ENCODE measurements at regions not wholly inside any gene's neighbourhood (a gene's known extent, or its start where the extent isn't known, plus 50 kb on each side); places are given as distances from the start of the nearest gene placed in this dataset.

GRCh38 chr4:43223820-43224219 lies 331.3 kb downstream of the GRXCR1 start (continued):
- TF ChIP-seq ZFP3 (tag by site-specific recombination; IDR thresholded peaks at IDR 0.05; ENCODE audit: low read depth) = no peak
- no peak for TF ChIP-seq ZSCAN18 (tag by site-specific recombination; IDR thresholded peaks at IDR 0.05)
- no peak for TF ChIP-seq ZFHX2 (tag by site-specific recombination; conservative IDR thresholded peaks at IDR 0.05)
- TF ChIP-seq ZEB2 (tag by site-specific recombination; IDR thresholded peaks at IDR 0.05) = no peak
- no peak for TF ChIP-seq BCL6B (tag by site-specific recombination; IDR thresholded peaks at IDR 0.05)
- TF ChIP-seq ZNF148 (tag by site-specific recombination; IDR thresholded peaks at IDR 0.05; ENCODE audit: borderline replicate concordance) = no peak

GRCh38 chr4:43224559-43224958 lies 332.0 kb downstream of the GRXCR1 start:
- no peak for TF ChIP-seq HOXC10 (CRISPR knock-in tag; IDR thresholded peaks at IDR 0.05)
- TF ChIP-seq IKZF3 (tag by site-specific recombination; IDR thresholded peaks at IDR 0.05) = no peak
- TF ChIP-seq ZNF416 (tag by site-specific recombination; IDR thresholded peaks at IDR 0.05) = no peak
- TF ChIP-seq ZNF707 (tag by site-specific recombination; IDR thresholded peaks at IDR 0.05) = no peak
- no peak for TF ChIP-seq RBAK (tag by site-specific recombination; IDR thresholded peaks at IDR 0.05)
- no peak for TF ChIP-seq ZNF354C (tag by site-specific recombination; IDR thresholded peaks at IDR 0.05; ENCODE audit: borderline replicate concordance, low read depth)
- TF ChIP-seq BCL11A (tag by site-specific recombination; IDR thresholded peaks at IDR 0.05; ENCODE audit: low read depth) = no peak
- TF ChIP-seq MEIS1 (CRISPR knock-in tag; IDR thresholded peaks at IDR 0.05; ENCODE audit: borderline replicate concordance) = no peak
- no peak for TF ChIP-seq ZNF571 (tag by site-specific recombination; IDR thresholded peaks at IDR 0.05)
- no peak for TF ChIP-seq ZNF513 (tag by site-specific recombination; IDR thresholded peaks at IDR 0.05)
- TF ChIP-seq REPIN1 (tag by site-specific recombination; IDR thresholded peaks at IDR 0.05; ENCODE audit: low read depth) = no peak
- no peak for TF ChIP-seq ZFP69B (tag by site-specific recombination; IDR thresholded peaks at IDR 0.05)
- TF ChIP-seq GFI1B (tag by site-specific recombination; IDR thresholded peaks at IDR 0.05) = no peak
- TF ChIP-seq ZNF335 (tag by site-specific recombination; conservative IDR thresholded peaks at IDR 0.05) = no peak
- no peak for TF ChIP-seq ZNF677 (tag by site-specific recombination; IDR thresholded peaks at IDR 0.05)
- TF ChIP-seq ZNF785 (tag by site-specific recombination; IDR thresholded peaks at IDR 0.05) = no peak
- TF ChIP-seq KLF1 (tag by site-specific recombination; IDR thresholded peaks at IDR 0.05) = no peak
- TF ChIP-seq ZNF214 (tag by site-specific recombination; IDR thresholded peaks at IDR 0.05; ENCODE audit: borderline replicate concordance) = no peak
- no peak for TF ChIP-seq ZBTB48 (tag by site-specific recombination; IDR thresholded peaks at IDR 0.05)
- TF ChIP-seq ZNF792 (tag by site-specific recombination; IDR thresholded peaks at IDR 0.05) = no peak
- POLR2A ChIA-PET = no interaction called here
- Histone ChIP-seq H3K27ac (ENCODE audit: extremely low read depth, low read depth, low read length) (no peak overlapping the region), H3K36me3 (ENCODE audit: control insufficient read depth in 2 of 2, insufficient read depth in 1 of 2, low read length in 2 of 2) (no peaks in the 10 kb centered on the region), H3K4me1 (ENCODE audit: control insufficient read depth, insufficient read depth, low read length) (no peaks in the 10 kb centered on the region), H3K4me3 (ENCODE audit: low read depth, low read length) (no peak overlapping the region), H3K9me3 (ENCODE audit: control insufficient read depth, insufficient read depth, low read depth, low read length) (no peaks in the 10 kb centered on the region)
- CTCF ChIA-PET = no interaction called here
